HepG2 (cell line): ENCODE measurements at regions not wholly inside any gene's neighbourhood (a gene's known extent, or its start where the extent isn't known, plus 50 kb on each side); places are given as distances from the start of the nearest gene placed in this dataset.

Experiments
- ATAC-seq: fragments of 200-7000 bp; cut with Tn5 transposase; 3 replicates; pipeline ENCODE4 v1.9.1; 2020; ENCODE audit warnings: mild to moderate bottlenecking, moderate library complexity
- BruUV-seq: library from RNA; stranded (reverse); fragments of 400-500 nt; replicated peaks from 2 replicates; lab custom pipeline; 2021; lab: Mats Ljungman, UMichigan
- CTCF ChIA-PET: fragments of 300-600 bp; formaldehyde crosslinking; extraction: SDS; loops from one replicate; lab custom pipeline; 2021; ENCODE audit warnings: low total read pairs, inconsistent platforms, low intra/inter-chr PET ratio; lab: Yijun Ruan, JAX
- POLR2A ChIA-PET: fragments of 350-600 bp; sonication (Branson Sonifier 250); formaldehyde crosslinking; loops from one replicate; lab custom pipeline; 2020; ENCODE audit warnings: antibody characterized with exemption, inconsistent platforms; lab: Yijun Ruan, JAX
- DNase-seq: peaks from one replicate; pipeline ENCODE4 v3.0.0-alpha.2; 2015; ENCODE audit warnings: low spot score
- FAIRE-seq: peaks from 3 replicates; lab custom pipeline; 2011; peaks lifted over from hg19 to GRCh38; lab: Jason Lieb, UNC
- H2AFZ ChIP-seq: one replicate; pipeline ENCODE4 v1.6.1; 2011; ENCODE audit warnings: low read length, inconsistent platforms
- H3K27ac ChIP-seq: fragments of 300-600 bp; 3 replicates; pipeline ENCODE4 v1.8.0; 2011; ENCODE audit warnings: mixed run types, mild to moderate bottlenecking, mixed read lengths, low read length, inconsistent platforms; ENCODE audit not compliant: insufficient read depth; ENCODE audit errors: extremely low read length
- H3K27me3 ChIP-seq, 2 experiments: fragments of 200-600 bp in 1 of 2; 2 replicates in 1 of 2; 3 replicates in 1 of 2; pipeline versions ENCODE4 v1.6.0 to v1.8.0; 2011; ENCODE audit warnings: low read length in 2 of 2, mild to moderate bottlenecking in 2 of 2, moderate library complexity in 2 of 2, inconsistent platforms in 1 of 2; ENCODE audit not compliant: insufficient read depth in 2 of 2, control insufficient read depth in 1 of 2
- H3K36me3 ChIP-seq, 2 experiments: fragments of 200-600 bp in 1 of 2; replicated peaks in 1 of 2; 2 replicates in 1 of 2; 3 replicates in 1 of 2; pipeline versions ENCODE4 v1.5.1 to v1.8.0; 2011; ENCODE audit warnings: low read length in 2 of 2, inconsistent platforms in 1 of 2; ENCODE audit not compliant: insufficient read depth in 2 of 2, control insufficient read depth in 1 of 2
- H3K4me1 ChIP-seq: 2 replicates; pipeline ENCODE4 v1.5.1; 2012; ENCODE audit warnings: low read length, inconsistent platforms; ENCODE audit not compliant: insufficient read depth
- H3K4me2 ChIP-seq: 2 replicates; pipeline ENCODE4 v1.6.0; 2011; ENCODE audit warnings: low read depth, low read length, inconsistent platforms
- H3K4me3 ChIP-seq, 3 experiments: fragments of 200-600 bp in 1 of 3; sonication (generic), shearing (Covaris generic) in 1 of 3; replicated peaks in 1 of 3; 2 replicates each; pipeline ENCODE4 v1.5.1; 2011 to 2016; ENCODE audit warnings: low read length in 3 of 3, inconsistent platforms in 2 of 3, low read depth in 2 of 3, mild to moderate bottlenecking in 2 of 3, control low read depth in 1 of 3, mixed read lengths in 1 of 3; ENCODE audit not compliant: insufficient read depth in 1 of 3
- H3K79me2 ChIP-seq: one replicate; pipeline ENCODE4 v1.6.1; 2011; ENCODE audit warnings: low read length, inconsistent platforms; ENCODE audit not compliant: insufficient read depth
- H3K9ac ChIP-seq: 2 replicates; pipeline ENCODE4 v1.6.0; 2011; ENCODE audit warnings: mild to moderate bottlenecking, low read depth, low read length, inconsistent platforms; ENCODE audit not compliant: insufficient read depth
- H3K9me3 ChIP-seq: 2 replicates; pipeline ENCODE4 v1.5.1; 2012; ENCODE audit warnings: mild to moderate bottlenecking, low read length
- H4K20me1 ChIP-seq: 2 replicates; pipeline ENCODE4 v1.6.0; 2011; ENCODE audit warnings: inconsistent platforms, mild to moderate bottlenecking, low read length, moderate library complexity; ENCODE audit not compliant: insufficient read depth
- E2F5 ChIP-seq: sonication (generic); formaldehyde crosslinking; conservative IDR thresholded peaks from 2 replicates; pipeline ENCODE4 v1.4.0; 2020; ENCODE audit warnings: missing genetic modification reagents
- ETS1 ChIP-seq: sonication (generic); formaldehyde crosslinking; IDR thresholded peaks from 2 replicates; pipeline ENCODE4 v1.4.0; 2020; ENCODE audit warnings: missing genetic modification reagents
- FOXP1 ChIP-seq, 2 experiments: fragments of 450-650 bp in 1 of 2; IDR thresholded peaks; 2 replicates each; pipeline ENCODE4 v1.6.1; 2017 to 2018; ENCODE audit warnings: antibody characterized with exemption in 1 of 2
- HMG20B ChIP-seq: conservative IDR thresholded peaks from 2 replicates; pipeline ENCODE4 v1.6.1; 2016; ENCODE audit warnings: missing genetic modification reagents, missing compliant biosample characterization
- KDM6A ChIP-seq: IDR thresholded peaks from 2 replicates; pipeline ENCODE4 v1.6.1; 2016; ENCODE audit warnings: low read depth
- MED8 ChIP-seq: sonication (generic); formaldehyde crosslinking; IDR thresholded peaks from 2 replicates; pipeline ENCODE4 v1.8.1; 2023; ENCODE audit warnings: mild to moderate bottlenecking, missing genetic modification reagents; ENCODE audit not compliant: insufficient replicate concordance
- NCOR1 ChIP-seq: fragments of 200-600 bp; sonication (generic); IDR thresholded peaks from 2 replicates; pipeline ENCODE4 v1.7.0; 2017; ENCODE audit warnings: antibody characterized with exemption, low read length, borderline replicate concordance
- NFIC ChIP-seq: IDR thresholded peaks from 2 replicates; pipeline ENCODE4 v1.6.1; 2012; ENCODE audit warnings: mild to moderate bottlenecking, low read length, inconsistent platforms
- SRSF9 ChIP-seq: fragments of 200-400 bp; formaldehyde crosslinking; IDR thresholded peaks from 2 replicates; pipeline ENCODE4 v1.6.1; 2018; ENCODE audit warnings: borderline replicate concordance, mild to moderate bottlenecking, low read depth, low read length; ENCODE audit not compliant: insufficient read depth, poor library complexity, severe bottlenecking
- ZIK1 ChIP-seq: sonication (generic); formaldehyde crosslinking; IDR thresholded peaks from 2 replicates; pipeline ENCODE4 v1.5.0; 2020; ENCODE audit warnings: mild to moderate bottlenecking, low read depth, missing genetic modification reagents, borderline replicate concordance
- ZNF598 ChIP-seq: sonication (generic); formaldehyde crosslinking; IDR thresholded peaks from 2 replicates; pipeline ENCODE4 v1.5.1; 2020; ENCODE audit warnings: mild to moderate bottlenecking, missing genetic modification reagents, borderline replicate concordance
- ZNF773 ChIP-seq: sonication (generic); formaldehyde crosslinking; IDR thresholded peaks from 2 replicates; pipeline ENCODE4 v1.4.0; 2020; ENCODE audit warnings: missing genetic modification reagents, borderline replicate concordance
- WGBS: methylation state at CpG from one replicate; pipeline ENCODE4 v1.1.6; 2017; ENCODE audit warnings: low lambda C conversion rate; 5-methylcytosine and 5-hydroxymethylcytosine counted together
- in situ Hi-C: cut with HindIII; loops from 2 replicates; pipeline ENCODE4 v1.10.0; 2017; ENCODE audit warnings: low pct_unique_long_range_greater_than_20kb; ENCODE audit not compliant: extremely low pct_ligation_motif_present
- intact Hi-C: fragments of 100-400 bp; cut with micrococcal nuclease; formaldehyde crosslinking; loops from one replicate; pipeline ENCODE4 v1.10.0; 2022; ENCODE audit not compliant: unreplicated experiment
- TF ChIP-seq, protein P1 (sequence below): sonication (generic); formaldehyde crosslinking; IDR thresholded peaks from 2 replicates; pipeline ENCODE4 v1.9.0; 2022; ENCODE audit warnings: low read depth, missing genetic modification reagents
- TF ChIP-seq, protein P2 (sequence below): sonication (generic); formaldehyde crosslinking; IDR thresholded peaks from 2 replicates; pipeline ENCODE4 v1.4.0; 2020; ENCODE audit warnings: missing genetic modification reagents, mild to moderate bottlenecking, borderline replicate concordance

- TF ChIP-seq KDM6A (CRISPR knock-in tag) (no peak), HMG20B (no peak), FOXP1 (IDR thresholded peaks at IDR 0.05) (no peak), FOXP1 (CRISPR knock-in tag; IDR thresholded peaks at IDR 0.05) (no peak), NFIC (no peak), E2F5 (no peak)
- TF ChIP-seq, all 625 proteins: peak for 0
Observed at GRCh38 chr18:24991141-24992060, 360.6 kb downstream of the ZNF521 start (continued).

GRCh38 chr18:24992491-24992890 is 359.5 kb downstream of the ZNF521 start:
- FAIRE-seq (no peak), ATAC-seq (no peak), DNase-seq (no peak)
- Histone ChIP-seq H3K27ac (no peak overlapping the region), H3K4me1 (no peaks in the 10 kb centered on the region), H3K79me2 (no peaks in the 10 kb centered on the region), H3K4me2 (no peak overlapping the region), H3K9me3 (no peaks in the 10 kb centered on the region), H3K4me3 (no peak overlapping the region), H4K20me1 (no peaks in the 10 kb centered on the region), H2AFZ (no peak overlapping the region), H3K27me3 (no peaks in the 10 kb centered on the region), H3K36me3 (no peaks in the 10 kb centered on the region), H3K9ac (no peak overlapping the region)
- POLR2A ChIA-PET, result no interaction called here
- intact Hi-C loops (no loop called here), in situ Hi-C loops (loop anchor here (25.0 kb wide), 1 partner anchor 105 kb away; no protein-coding TSS in a partner anchor)
- 0% methylated on average over 2 of the region's 2 CpGs for WGBS
- CTCF ChIA-PET, result no interaction called here
- no TSS peak for BruUV-seq
- TF ChIP-seq, protein P1, sequence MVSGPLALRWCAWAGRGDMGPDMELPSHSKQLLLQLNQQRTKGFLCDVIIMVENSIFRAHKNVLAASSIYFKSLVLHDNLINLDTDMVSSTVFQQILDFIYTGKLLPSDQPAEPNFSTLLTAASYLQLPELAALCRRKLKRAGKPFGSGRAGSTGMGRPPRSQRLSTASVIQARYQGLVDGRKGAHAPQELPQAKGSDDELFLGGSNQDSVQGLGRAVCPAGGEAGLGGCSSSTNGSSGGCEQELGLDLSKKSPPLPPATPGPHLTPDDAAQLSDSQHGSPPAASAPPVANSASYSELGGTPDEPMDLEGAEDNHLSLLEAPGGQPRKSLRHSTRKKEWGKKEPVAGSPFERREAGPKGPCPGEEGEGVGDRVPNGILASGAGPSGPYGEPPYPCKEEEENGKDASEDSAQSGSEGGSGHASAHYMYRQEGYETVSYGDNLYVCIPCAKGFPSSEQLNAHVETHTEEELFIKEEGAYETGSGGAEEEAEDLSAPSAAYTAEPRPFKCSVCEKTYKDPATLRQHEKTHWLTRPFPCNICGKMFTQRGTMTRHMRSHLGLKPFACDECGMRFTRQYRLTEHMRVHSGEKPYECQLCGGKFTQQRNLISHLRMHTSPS (CRISPR knock-in tag), result no peak
- TF ChIP-seq ZNF598 (CRISPR knock-in tag) (no peak), ZNF773 (CRISPR knock-in tag) (no peak), ETS1 (no peak), SRSF9 (no peak), NCOR1 (no peak), MED8 (CRISPR knock-in tag) (no peak), ZIK1 (CRISPR knock-in tag) (no peak)
- TF ChIP-seq, protein P2, sequence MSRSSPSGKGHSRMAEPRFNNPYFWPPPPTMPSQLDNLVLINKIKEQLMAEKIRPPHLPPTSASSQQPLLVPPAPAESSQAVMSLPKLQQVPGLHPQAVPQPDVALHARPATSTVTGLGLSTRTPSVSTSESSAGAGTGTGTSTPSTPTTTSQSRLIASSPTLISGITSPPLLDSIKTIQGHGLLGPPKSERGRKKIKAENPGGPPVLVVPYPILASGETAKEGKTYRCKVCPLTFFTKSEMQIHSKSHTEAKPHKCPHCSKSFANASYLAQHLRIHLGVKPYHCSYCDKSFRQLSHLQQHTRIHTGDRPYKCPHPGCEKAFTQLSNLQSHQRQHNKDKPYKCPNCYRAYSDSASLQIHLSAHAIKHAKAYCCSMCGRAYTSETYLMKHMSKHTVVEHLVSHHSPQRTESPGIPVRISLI (CRISPR knock-in tag), result no peak
- TF ChIP-seq, all 625 proteins: peak for 0
